Activated CD4-positive, alpha-beta T cell treated with anti-CD3 and anti-CD28 coated beads, Interleukin-2, Interleukin-4, amounts not matched to agents 100 ng/mL and 50 ng/mL, durations not matched to agents 16 hours and 8 hours (primary cell): ENCODE measurements at regions not wholly inside any gene's neighbourhood (a gene's known extent, or its start where the extent isn't known, plus 50 kb on each side); places are given as distances from the start of the nearest gene placed in this dataset.
"Not testable (repeated sequence)": the region's sequence is repeated elsewhere in the genome, so short reads cannot be mapped to it uniquely, and the experiment has no call there.

Source experiments
- DNase-seq: peaks from one replicate; pipeline ENCODE4 v3.0.0-alpha.2; 2020; ENCODE audit warnings: low spot score

- no peak for DNase-seq
Observed at GRCh38 chr16:87206646-87207451, 110.3 kb downstream of the C16orf95 start.

GRCh38 chr16:87207509-87207908 is 109.7 kb downstream of the C16orf95 start:
- DNase-seq, result no peak

- DNase-seq, result no peak
Observed at GRCh38 chr16:87207965-87208364, 109.2 kb downstream of the C16orf95 start.

GRCh38 chr16:87208968-87209367 is 108.2 kb downstream of the C16orf95 start:
- not testable (repeated sequence) for DNase-seq

- no peak for DNase-seq
Observed at GRCh38 chr16:87209808-87210512, 107.2 kb downstream of the C16orf95 start.

- no peak for DNase-seq
Observed at GRCh38 chr16:87210894-87211293, 106.3 kb downstream of the C16orf95 start.

GRCh38 chr16:87212026-87212425 is 105.2 kb downstream of the C16orf95 start:
- DNase-seq, result no peak

GRCh38 chr16:87213536-87213935 is 103.7 kb downstream of the C16orf95 start:
- DNase-seq, result no peak

- no peak for DNase-seq
Observed at GRCh38 chr16:87216148-87216840, 100.9 kb downstream of the C16orf95 start.

- DNase-seq, result no peak
Observed at GRCh38 chr16:87216841-87217275, 100.3 kb downstream of the C16orf95 start.

GRCh38 chr16:87217802-87218201 is 99.4 kb downstream of the C16orf95 start:
- DNase-seq, result not testable (repeated sequence)

GRCh38 chr16:87218281-87219055 is 98.7 kb downstream of the C16orf95 start:
- no peak for DNase-seq

GRCh38 chr16:87219287-87219909 is 97.8 kb downstream of the C16orf95 start:
- no peak for DNase-seq

GRCh38 chr16:87221633-87222032 is 95.6 kb downstream of the C16orf95 start:
- DNase-seq, result no peak

GRCh38 chr16:87222335-87222734 is 94.9 kb downstream of the C16orf95 start:
- no peak for DNase-seq

- DNase-seq, result no peak
Observed at GRCh38 chr16:87223656-87224248, 93.4 kb downstream of the C16orf95 start.

- DNase-seq, result no peak
Observed at GRCh38 chr16:87226926-87227295, 90.3 kb downstream of the C16orf95 start.

GRCh38 chr16:87227296-87227951 is 89.8 kb downstream of the C16orf95 start:
- no peak for DNase-seq

GRCh38 chr16:87228363-87228762 is 88.8 kb downstream of the C16orf95 start:
- DNase-seq, result no peak
